ENCODE measurements at regions not wholly inside any gene's neighbourhood (a gene's known extent, or its start where the extent isn't known, plus 50 kb on each side); places are given as distances from the start of the nearest gene placed in this dataset.

- H3K36me3 Mint-ChIP-seq (ENCODE audit: insufficient read depth in 1 of 3, low read depth in 3 of 3): no peaks in the 10 kb centered on the region; a peak in 1 of 7 replicates
- H3K27ac ChIP-seq (ENCODE audit: insufficient read length, low read depth, low read length): no peak overlapping the region
- no peak overlapping the region for H3K56ac ChIP-seq (ENCODE audit: insufficient read length, low read depth, low read length)
- H3K4me2 ChIP-seq (ENCODE audit: insufficient read depth, insufficient read length, low read length): no peak overlapping the region
- no peaks in the 10 kb centered on the region for H3K79me1 ChIP-seq (ENCODE audit: insufficient read depth, low read depth, low read length, poor library complexity, severe bottlenecking)
- H2BK20ac ChIP-seq (ENCODE audit: low read depth, low read length, poor library complexity, severe bottlenecking): no peak overlapping the region
- no peak overlapping the region for H2BK12ac ChIP-seq (ENCODE audit: insufficient read length, low read depth, low read length)
- H3T11ph ChIP-seq (ENCODE audit: low read length): no peak overlapping the region
- no peak overlapping the region for H4K8ac ChIP-seq (replicated peaks; ENCODE audit: insufficient read length, low read depth, low read length)
- H2BK120ac ChIP-seq (ENCODE audit: low read depth, low read length, poor library complexity, severe bottlenecking): no peak overlapping the region
- TF ChIP-seq CTCF (conservative IDR thresholded peaks at IDR 0.05): no peak
- H4K91ac ChIP-seq (ENCODE audit: insufficient read length, low read depth, low read length): no peak overlapping the region
- no peaks in the 10 kb centered on the region; a peak in 1 of 5 replicates for H3K9me3 Mint-ChIP-seq
- H3K4me1 Mint-ChIP-seq: peaks cover 4 to 6% of the 10 kb centered on the region in 2 experiments
- no CpG with 5 or more reads among the region's 11 CpGs for WGBS (ENCODE audit: extremely low coverage, insufficient read length, low lambda C conversion rate)
- no peak overlapping the region for H2AFZ ChIP-seq (ENCODE audit: low read length)
- no peaks in the 10 kb centered on the region for H3K9me3 ChIP-seq (ENCODE audit: control insufficient read depth, low read depth, low read length)
- no peaks in the 10 kb centered on the region for H3K27me3 ChIP-seq (ENCODE audit: insufficient read depth, low read length)
- H3K4me1 ChIP-seq (ENCODE audit: insufficient read depth, low read length): no peaks in the 10 kb centered on the region
- no peak overlapping the region for H3K23ac ChIP-seq (ENCODE audit: insufficient read length, low read depth, low read length)
- H4K5ac ChIP-seq (ENCODE audit: insufficient read length, low read depth, low read length): no peak overlapping the region
- H3K4me3 Mint-ChIP-seq: no peak overlapping the region
- H3K9ac ChIP-seq (ENCODE audit: extremely low read depth, insufficient read length, low read length): no peak overlapping the region
- H2AK5ac ChIP-seq (ENCODE audit: insufficient read length, low read length): no peak overlapping the region
- H3K79me2 ChIP-seq (ENCODE audit: insufficient read depth, low read length): no peaks in the 10 kb centered on the region
- H3K4ac ChIP-seq (ENCODE audit: low read depth, low read length): no peak overlapping the region
- no peak overlapping the region for H2BK15ac ChIP-seq (ENCODE audit: low read depth, low read length)
- H3K14ac ChIP-seq (ENCODE audit: insufficient read depth, low read length): no peak overlapping the region
- DNase-seq: no peak
- no peaks in the 10 kb centered on the region for H4K20me1 ChIP-seq (ENCODE audit: control insufficient read depth, insufficient read depth, insufficient read length)
- no peak overlapping the region for H3K27ac Mint-ChIP-seq
- H3K23me2 ChIP-seq (ENCODE audit: insufficient read length, low read depth, low read length, poor library complexity, severe bottlenecking): no peaks in the 10 kb centered on the region
- no peak overlapping the region for H2BK5ac ChIP-seq (ENCODE audit: insufficient read length, low read length)
- H3K18ac ChIP-seq (ENCODE audit: insufficient read length, low read depth, low read length): no peak overlapping the region
- H3K27me3 Mint-ChIP-seq (ENCODE audit: low read depth): no peaks in the 10 kb centered on the region; the same call in 1 of the 2 replicates
These were observed 475.0 kb downstream of the RNF144A start for GRCh38 chr2:7392076-7392787.

All from H9 (cell line).